Right atrium auricular region (tissue), 2 donors: ENCODE measurements at regions not wholly inside any gene's neighbourhood (a gene's known extent, or its start where the extent isn't known, plus 50 kb on each side); places are given as distances from the start of the nearest gene placed in this dataset.

Experiments
- DNase-seq: peaks from one replicate; pipeline ENCODE4 v3.0.0-alpha.2; 2019; ENCODE audit warnings: low spot score
- H3K27ac ChIP-seq, 2 donors: fragments of 200-600 bp; sonication (generic); 1 replicate in 1 of 2; 2 replicates in 1 of 2; pipeline ENCODE4 v1.5.1; 2016 to 2019
- H3K27me3 ChIP-seq, 2 donors: fragments of 200-600 bp; sonication (generic); one replicate each; pipeline versions ENCODE4 v1.5.1 to v1.6.0; 2017 to 2019
- H3K36me3 ChIP-seq: fragments of 200-600 bp; sonication (generic); one replicate; pipeline ENCODE4 v1.5.1; 2016
- H3K4me1 ChIP-seq, 2 donors: fragments of 200-600 bp; sonication (generic); one replicate each; pipeline versions ENCODE4 v1.5.1 to v1.6.0; 2017 to 2019
- H3K4me3 ChIP-seq, 2 donors: fragments of 200-600 bp; sonication (generic); 1 replicate in 1 of 2; 2 replicates in 1 of 2; pipeline ENCODE4 v1.5.1; 2017 to 2019; ENCODE audit warnings: mild to moderate bottlenecking in 1 of 2, moderate library complexity in 1 of 2
- H3K9me3 ChIP-seq, 2 donors: fragments of 200-600 bp; sonication (generic); one replicate each; pipeline ENCODE4 v1.5.1; 2019
- TF ChIP-seq, protein P1 (sequence below), 2 donors: fragments of 200-600 bp; sonication (generic); IDR thresholded peaks; one replicate each; pipeline ENCODE4 v1.5.1; 2019; ENCODE audit warnings: antibody characterized with exemption in 2 of 2

- H3K27me3 ChIP-seq, result no peaks in the 10 kb centered on the region
- no peaks in the 10 kb centered on the region for H3K9me3 ChIP-seq
- DNase-seq, result no peak
- H3K4me3 ChIP-seq, result no peak overlapping the region
- H3K4me1 ChIP-seq, result no peaks in the 10 kb centered on the region
- no peaks in the 10 kb centered on the region for H3K36me3 ChIP-seq
- TF ChIP-seq, protein P1, sequence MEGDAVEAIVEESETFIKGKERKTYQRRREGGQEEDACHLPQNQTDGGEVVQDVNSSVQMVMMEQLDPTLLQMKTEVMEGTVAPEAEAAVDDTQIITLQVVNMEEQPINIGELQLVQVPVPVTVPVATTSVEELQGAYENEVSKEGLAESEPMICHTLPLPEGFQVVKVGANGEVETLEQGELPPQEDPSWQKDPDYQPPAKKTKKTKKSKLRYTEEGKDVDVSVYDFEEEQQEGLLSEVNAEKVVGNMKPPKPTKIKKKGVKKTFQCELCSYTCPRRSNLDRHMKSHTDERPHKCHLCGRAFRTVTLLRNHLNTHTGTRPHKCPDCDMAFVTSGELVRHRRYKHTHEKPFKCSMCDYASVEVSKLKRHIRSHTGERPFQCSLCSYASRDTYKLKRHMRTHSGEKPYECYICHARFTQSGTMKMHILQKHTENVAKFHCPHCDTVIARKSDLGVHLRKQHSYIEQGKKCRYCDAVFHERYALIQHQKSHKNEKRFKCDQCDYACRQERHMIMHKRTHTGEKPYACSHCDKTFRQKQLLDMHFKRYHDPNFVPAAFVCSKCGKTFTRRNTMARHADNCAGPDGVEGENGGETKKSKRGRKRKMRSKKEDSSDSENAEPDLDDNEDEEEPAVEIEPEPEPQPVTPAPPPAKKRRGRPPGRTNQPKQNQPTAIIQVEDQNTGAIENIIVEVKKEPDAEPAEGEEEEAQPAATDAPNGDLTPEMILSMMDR (IDR thresholded peaks at IDR 0.05), result no peak
- no peak overlapping the region for H3K27ac ChIP-seq
Observed at GRCh38 chr2:105451571-105452166, 52.8 kb upstream of the FHL2 start.

GRCh38 chr2:105450471-105450870, 51.6 kb upstream of the FHL2 start:
- no peak overlapping the region for H3K4me3 ChIP-seq
- DNase-seq, result peak; percentile 46
- H3K36me3 ChIP-seq, result no peaks in the 10 kb centered on the region
- H3K4me1 ChIP-seq, result no peaks in the 10 kb centered on the region
- no peaks in the 10 kb centered on the region for H3K27me3 ChIP-seq
- no peaks in the 10 kb centered on the region for H3K9me3 ChIP-seq
- TF ChIP-seq, protein P1 (IDR thresholded peaks at IDR 0.05), result no peak
- H3K27ac ChIP-seq, result no peak overlapping the region

DNA sequence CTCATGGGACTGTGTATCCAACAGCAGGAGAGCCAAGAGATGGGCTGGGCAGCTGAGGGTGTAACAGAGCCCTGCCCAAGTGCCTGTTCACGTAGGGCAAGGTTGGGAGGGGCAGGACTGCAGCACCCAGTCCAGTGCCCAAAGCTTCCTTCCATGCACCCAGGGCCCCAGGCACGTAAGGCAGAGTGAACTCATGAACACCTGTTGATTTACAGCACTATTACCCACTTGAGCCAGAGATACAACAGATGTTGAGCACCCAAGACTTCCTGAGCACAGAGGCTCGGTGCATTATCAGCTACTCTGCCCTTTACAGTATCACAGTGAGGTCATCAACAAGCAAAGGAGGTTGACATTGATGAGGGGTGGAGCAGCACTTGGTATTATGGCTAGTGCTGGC, 50.2 kb upstream of the FHL2 start:
- TF ChIP-seq, protein P1 (IDR thresholded peaks at IDR 0.05), result no peak
- H3K4me3 ChIP-seq, result no peak overlapping the region
- no peaks in the 10 kb centered on the region for H3K36me3 ChIP-seq
- no peak overlapping the region for H3K27ac ChIP-seq
- no peaks in the 10 kb centered on the region for H3K4me1 ChIP-seq
- H3K9me3 ChIP-seq, result no peaks in the 10 kb centered on the region
- H3K27me3 ChIP-seq, result no peaks in the 10 kb centered on the region
- no peak for DNase-seq
